Keratinocyte (primary cell): ENCODE measurements at regions not wholly inside any gene's neighbourhood (a gene's known extent, or its start where the extent isn't known, plus 50 kb on each side); places are given as distances from the start of the nearest gene placed in this dataset.

Experiments used
- CTCF ChIP-seq, 3 experiments: IDR thresholded peaks in 1 of 3; conservative IDR thresholded peaks in 1 of 3; optimal IDR thresholded peaks in 1 of 3; 2 replicates in 2 of 3; 3 replicates in 1 of 3; pipeline versions ENCODE3 to v1.5.1; 2011; ENCODE audit warnings: low read length in 3 of 3, mild to moderate bottlenecking in 3 of 3, moderate library complexity in 2 of 3, control low read depth in 1 of 3, inconsistent platforms in 1 of 3; ENCODE audit not compliant: insufficient read depth in 2 of 3; ENCODE audit errors: extremely low read depth in 1 of 3
- EZH2 ChIP-seq: IDR thresholded peaks from one replicate; pipeline ENCODE4 v1.6.1; 2012; ENCODE audit warnings: inconsistent platforms, mild to moderate bottlenecking, low read length, moderate library complexity

- TF ChIP-seq CTCF (optimal IDR thresholded peaks at IDR 0.05 in 1 of 3, IDR thresholded peaks at IDR 0.05 in 1 of 3, conservative IDR thresholded peaks at IDR 0.05 in 1 of 3; ENCODE audit: extremely low read depth in 1 of 3, insufficient read depth in 2 of 3, low read length in 3 of 3) = no peak
- no peak for TF ChIP-seq EZH2
Measured at GRCh38 chr5:52453176-52453575, 334.5 kb upstream of the ITGA1 start.
